OCI-LY7 (cell line): ENCODE measurements at regions not wholly inside any gene's neighbourhood (a gene's known extent, or its start where the extent isn't known, plus 50 kb on each side); places are given as distances from the start of the nearest gene placed in this dataset.

Experiments
- CTCF ChIP-seq: fragments of 200-600 bp; sonication (generic); conservative IDR thresholded peaks from 2 replicates; pipeline ENCODE4 v1.5.1; 2014; ENCODE audit warnings: mild to moderate bottlenecking, antibody characterized with exemption, low read length, moderate library complexity, mixed read lengths
- EZH2phosphoT487 ChIP-seq: fragments of 200-600 bp; sonication (generic); IDR thresholded peaks from 2 replicates; pipeline ENCODE4 v1.6.1; 2018; ENCODE audit warnings: low read depth, borderline replicate concordance, mild to moderate bottlenecking, mixed run types, antibody characterized with exemption, low read length, moderate library complexity, mixed read lengths

GRCh38 chr11:134676516-134677287 lies 264.7 kb upstream of the B3GAT1 start:
- TF ChIP-seq CTCF (no peak), EZH2phosphoT487 (no peak)
